HG03097 (cell line): ENCODE measurements at regions not wholly inside any gene's neighbourhood (a gene's known extent, or its start where the extent isn't known, plus 50 kb on each side); places are given as distances from the start of the nearest gene placed in this dataset.

Experiments
- ATAC-seq: cut with Tn5 transposase; IDR thresholded peaks from one replicate; pipeline ENCODE4 v1.9.1; 2021; ENCODE audit not compliant: unreplicated experiment, low FRiP score

DNA sequence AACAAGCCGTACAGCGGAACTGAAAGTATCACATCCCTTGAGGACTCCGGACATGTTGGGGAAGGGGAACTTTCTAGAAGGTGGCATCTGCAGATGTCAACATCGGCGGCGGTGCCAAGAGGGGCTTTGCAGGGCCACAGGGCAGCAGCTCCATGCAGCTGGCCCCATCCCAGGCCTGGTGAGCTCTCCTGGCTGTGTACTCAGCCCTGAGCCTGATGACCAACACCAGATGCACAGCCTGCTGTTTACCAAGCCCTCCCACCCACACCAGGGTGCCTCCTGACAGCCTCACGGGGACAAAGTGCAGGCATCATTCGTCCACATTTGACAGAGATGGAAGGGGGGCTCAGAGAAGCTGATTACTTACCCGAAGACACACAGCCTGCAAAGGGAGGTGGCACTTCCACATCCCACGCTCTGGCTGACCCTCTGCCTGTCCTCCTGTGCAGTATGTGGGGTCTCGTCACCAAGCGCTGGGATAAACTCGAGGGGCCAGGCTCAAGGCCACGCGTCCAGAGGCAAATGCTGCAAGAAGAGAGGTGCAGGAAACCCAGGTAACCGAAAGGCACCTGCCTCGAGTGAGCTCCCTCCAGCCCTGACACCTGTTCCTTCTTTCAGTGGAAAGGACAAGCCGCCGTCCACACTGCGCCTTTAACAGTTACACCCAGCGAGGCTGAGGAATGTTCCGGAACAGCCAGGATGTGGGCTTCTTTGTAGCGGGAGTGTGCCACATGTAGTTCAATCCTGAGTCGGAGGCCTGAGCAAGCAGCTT lies 69.0 kb upstream of the ASAP2 start:
- no peak for ATAC-seq

DNA sequence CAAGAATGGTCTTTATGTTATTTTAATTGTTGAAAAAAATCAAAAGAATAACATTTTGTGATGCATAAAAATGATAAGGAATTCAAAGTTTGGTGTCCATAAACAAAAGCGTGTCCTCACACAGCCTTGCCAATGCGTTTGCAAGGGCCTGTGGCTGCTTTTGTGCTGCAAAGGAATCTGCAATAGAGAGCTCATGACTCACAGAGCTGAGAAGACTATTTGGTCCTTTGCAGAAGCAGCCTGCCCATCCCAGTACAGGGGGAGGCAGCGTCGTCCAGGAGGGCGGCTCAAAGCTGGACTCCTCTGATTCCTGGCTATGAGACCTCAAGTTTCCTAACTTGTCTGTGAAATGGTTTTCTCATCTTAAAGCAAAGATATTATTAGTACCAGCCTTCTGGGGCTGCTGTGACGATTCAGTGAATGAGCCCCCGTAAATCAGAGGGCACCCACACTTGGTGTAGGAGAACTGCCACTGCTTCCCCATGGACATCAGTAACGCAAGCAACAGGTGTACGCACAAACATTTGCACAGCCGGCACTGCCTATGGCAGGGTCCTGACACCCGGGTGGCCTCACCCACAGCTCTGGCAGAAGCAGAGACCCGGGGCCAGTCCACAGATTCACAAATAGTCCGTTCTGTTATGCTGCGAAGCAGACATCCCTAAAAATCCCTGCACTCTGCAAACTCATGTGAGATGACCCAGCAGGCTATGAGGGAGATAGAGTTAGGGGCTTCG lies 70.6 kb upstream of the ASAP2 start:
- no peak for ATAC-seq

DNA sequence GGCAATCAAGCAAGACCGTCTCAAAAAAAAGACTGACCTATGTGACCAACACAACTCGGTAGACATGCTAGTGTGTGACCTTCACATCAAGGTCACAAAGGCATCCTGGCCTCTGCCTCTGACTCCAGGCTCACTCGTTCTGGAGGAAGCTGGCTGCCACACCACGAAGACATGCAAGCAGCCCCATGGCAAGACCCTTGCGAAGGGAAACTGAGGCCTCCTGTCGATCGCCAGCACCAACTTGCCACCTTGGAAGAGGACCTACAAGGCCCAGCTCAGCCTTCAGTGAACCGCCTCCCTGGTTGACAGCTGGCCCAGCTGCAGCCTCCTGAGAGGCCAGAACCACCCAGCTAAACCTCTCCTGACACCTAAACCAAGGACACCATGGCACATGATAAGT lies 79.3 kb upstream of the ASAP2 start:
- ATAC-seq = no peak

DNA sequence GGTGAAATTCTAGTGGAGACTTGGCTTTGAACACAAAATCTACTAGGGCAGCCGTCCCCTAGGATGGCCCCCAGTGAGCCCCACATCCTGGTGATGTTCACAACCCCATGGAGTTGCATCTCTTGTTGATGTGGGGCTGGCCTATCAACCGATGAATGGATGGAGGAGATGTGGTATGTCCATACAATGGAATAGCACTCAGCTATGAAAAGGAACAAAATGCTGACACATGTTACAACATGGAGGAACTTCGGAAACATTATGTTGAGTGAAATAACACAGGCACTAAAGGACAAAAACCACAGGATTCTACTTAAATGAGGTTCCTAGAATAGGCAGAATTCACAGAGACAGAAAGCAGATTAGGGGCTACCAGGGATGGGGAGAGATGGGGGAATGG lies 80.1 kb upstream of the ASAP2 start:
- no peak for ATAC-seq

DNA sequence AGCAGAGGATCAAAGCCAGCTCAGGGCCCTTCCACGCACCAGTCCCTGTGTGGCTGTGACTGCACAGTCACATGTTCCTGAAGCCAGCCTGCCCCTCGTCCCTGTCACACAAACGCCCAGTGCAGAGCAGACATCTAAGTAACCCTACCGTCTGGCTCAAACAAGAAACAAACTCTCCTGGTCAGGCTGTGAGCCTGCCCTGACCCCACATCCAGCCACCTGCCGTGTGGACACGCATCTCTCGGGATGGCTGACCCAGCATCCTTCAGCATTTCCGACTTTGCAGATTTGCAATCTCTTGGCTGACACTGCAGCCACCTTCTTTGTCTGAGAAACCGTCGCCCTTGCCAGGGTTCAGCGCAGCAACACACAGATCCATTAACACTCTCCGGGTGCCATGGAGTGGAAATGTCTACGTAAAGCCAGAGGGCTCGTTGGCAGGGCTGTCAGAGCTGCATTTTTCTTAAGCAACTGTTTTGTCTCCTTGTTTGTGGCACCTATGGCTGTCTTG lies 82.3 kb upstream of the ASAP2 start:
- ATAC-seq = no peak

DNA sequence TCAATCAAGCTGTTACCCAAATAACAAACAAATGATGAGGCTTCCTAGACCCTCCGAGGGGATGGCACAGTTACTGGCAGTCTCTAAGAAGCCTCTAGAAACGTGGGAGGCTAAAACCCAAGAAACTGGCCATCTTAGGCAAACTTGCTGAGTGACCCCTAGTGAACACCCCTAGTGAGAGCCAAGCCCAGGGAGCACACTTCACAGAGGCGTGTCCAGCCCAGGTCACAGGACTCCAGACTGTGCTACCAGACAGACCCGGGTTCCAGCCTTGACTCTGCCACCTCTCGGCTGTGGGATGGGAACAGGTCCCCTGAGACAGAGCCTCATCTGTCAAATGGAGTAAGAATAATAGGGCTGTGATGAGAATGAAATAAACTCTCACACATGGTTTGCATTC lies 83.5 kb upstream of the ASAP2 start:
- no peak for ATAC-seq

DNA sequence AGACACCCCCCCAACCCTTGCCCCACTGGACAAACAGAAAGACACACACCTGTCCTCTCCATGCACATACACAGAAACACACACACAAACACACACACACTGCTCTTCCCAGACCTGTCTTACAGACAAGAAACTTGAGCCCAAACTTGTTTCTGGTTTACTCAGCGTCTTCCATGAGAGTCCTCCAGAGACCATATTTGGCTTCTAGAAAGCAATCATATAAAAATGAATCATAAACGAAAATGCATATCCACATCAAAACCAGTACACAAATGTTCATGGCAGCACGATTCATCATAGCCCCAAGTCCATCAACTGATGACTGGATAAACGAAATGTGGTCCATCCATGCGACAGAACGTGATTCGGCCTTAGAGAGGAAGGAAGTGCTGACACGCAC lies 84.2 kb upstream of the ASAP2 start:
- no peak for ATAC-seq

DNA sequence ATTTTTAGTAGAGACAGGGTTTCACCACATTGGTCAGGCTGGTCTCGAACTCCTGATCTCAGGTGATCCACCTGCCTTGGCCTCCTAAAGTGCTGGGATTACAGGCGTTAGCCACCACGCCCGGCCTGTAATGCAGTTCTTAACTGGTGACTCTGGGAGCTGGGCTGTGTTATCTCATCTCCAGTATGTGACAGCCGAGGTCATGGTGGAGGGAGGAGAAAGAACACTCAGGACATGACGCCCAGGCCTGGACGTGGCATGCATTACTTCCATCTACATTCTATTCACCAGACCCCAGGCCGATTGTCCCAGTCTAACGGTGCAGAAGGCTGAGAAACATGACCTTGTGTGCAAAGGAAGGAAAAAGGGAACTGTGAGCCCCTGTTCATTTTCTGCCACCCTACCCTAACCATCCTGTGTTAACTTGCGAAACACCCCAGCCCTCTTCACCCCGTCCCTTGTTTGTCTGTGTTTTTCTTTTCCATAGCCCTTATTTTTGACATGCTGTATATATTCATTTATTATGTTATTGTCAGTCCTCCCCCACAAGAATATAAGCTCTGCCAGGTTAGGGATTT lies 88.1 kb upstream of the ASAP2 start:
- ATAC-seq = no peak

DNA sequence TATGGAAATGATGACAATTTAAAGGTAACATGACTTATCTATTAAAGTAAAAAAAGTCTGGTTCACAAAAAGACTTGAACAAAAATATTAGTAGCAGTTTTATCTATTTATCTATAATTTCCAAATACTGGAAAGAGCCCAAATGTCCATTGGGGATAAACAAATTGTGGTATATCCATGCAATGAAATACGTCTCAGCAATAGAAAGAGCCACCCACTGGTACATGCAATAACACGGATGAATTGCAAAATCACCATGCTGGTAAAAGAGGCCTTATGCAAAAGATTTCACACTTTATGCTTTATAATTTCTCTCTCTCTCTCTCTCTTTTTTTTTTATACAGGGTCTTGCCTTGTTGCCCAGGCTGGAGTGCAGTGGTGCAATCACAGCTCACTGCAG lies 91.4 kb upstream of the ASAP2 start:
- ATAC-seq = no peak

DNA sequence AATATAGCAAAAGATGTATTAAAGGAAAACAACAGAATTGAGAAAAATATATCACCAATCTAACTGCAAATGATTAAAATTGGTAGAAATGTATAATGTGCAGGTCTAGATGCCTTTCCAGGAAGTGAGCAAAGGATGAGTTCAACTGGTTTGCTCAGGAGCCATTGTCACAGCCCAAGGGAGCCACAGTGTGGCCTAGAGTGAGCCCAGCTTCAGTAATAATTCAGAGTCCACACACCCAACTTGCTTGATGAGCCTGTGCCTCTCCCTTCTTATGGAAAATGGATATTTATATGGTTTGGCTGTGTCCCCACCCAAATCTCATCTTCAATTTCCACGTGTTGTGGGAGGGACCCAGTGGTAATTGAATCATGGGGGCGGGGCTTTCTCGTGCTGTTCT lies 92.2 kb upstream of the ASAP2 start:
- ATAC-seq = no peak

DNA sequence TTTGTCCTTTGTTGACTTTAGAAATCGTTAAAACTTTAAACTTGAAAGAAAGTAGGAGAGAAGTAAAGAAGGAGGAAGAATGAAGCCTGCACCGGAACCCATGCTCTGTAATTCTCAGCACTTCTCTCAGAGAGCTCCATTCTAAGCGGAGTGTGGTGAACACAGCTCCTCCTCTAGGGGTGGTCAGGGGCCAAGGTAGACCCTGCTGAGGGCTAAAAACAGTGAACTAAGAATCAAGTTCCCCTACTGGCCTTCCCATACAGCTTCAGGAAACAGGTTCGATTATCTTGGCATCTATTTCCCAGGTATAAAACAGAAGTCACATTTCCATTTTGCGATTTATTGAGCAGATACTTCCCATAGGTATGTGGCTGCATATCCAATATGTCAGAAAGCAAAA lies 92.7 kb upstream of the ASAP2 start:
- no peak for ATAC-seq

DNA sequence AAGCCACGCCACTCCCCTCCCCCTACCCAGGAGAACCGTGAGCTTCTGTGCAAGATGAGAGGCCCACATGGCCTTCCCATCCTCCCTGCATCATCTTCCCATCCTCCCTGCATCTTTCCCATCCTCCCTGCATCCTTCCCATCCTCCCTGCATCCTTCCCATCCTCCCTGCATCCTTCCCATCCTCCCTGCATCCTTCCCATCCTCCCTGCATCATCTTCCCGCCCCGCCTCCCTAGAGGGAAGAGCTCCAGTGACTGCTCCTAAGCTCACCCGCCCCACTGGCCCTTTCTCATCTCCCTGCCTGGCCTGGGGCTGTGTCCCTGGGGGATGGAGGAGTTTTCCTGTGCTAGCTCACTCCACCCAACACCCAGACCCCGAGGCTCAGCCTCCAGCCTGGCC lies 93.3 kb upstream of the ASAP2 start:
- ATAC-seq = no peak

DNA sequence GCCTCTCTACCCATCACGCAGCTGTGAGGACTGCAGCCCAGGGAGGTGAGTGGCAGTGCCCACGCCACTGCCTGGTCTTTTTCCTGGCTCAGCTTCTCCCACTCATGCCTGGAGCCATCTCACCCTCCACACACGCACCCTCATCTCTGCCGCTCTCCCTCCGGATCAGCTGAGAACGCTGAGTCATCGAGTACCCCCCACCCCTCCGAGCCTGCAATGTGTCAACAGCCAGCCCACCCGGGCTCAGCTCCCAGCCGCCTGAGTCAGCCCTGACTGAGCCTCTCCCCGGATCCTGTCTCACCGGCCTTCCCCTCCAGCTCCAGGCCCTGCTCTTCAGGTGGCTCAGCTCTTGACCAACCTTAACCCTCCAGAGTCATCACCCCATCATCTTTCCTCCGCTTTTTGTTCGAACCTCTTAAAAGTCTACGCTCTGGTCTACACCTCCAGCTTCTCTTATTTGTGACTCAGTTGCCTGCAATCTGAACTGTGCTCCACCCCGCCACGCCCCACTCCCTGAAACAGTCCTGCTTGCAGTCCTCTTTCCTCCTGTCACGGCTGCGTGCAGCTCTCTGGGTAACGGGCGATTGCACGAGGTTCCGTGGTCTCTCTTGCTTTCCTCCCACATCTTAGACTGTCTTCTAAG lies 94.4 kb upstream of the ASAP2 start:
- ATAC-seq = no peak

DNA sequence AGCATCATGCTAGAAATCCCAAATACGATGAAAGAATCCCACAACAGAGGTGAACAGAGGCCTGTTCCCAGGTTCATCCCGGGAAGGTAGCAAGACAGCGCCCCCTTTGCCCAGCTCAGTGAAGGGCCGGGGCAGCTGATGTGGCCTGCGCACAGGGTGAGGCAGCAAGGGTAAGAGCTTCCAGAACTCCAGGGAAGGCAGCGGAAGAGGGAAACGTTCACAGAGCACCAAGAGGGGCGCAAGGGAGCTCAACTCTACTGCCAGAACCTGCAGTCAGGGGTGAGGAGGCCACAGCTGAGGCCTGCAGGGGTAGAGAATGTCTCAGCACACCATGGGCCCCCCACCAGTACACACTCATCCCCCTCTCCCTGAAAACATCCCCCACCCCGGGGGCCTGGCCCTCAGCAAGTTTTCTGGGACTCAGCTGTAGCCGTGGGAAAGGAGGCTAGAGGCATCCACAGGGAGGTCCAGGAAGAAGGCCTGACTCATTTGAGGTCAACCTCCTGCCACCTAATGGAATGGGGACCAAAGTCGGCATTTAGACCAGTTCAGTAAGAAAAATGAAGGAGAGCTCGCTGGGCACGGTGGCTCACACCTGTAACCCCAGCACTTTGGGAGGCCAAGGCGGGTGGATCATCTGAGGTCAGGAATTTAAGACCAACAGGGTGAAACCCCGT lies 95.6 kb upstream of the ASAP2 start:
- no peak for ATAC-seq

DNA sequence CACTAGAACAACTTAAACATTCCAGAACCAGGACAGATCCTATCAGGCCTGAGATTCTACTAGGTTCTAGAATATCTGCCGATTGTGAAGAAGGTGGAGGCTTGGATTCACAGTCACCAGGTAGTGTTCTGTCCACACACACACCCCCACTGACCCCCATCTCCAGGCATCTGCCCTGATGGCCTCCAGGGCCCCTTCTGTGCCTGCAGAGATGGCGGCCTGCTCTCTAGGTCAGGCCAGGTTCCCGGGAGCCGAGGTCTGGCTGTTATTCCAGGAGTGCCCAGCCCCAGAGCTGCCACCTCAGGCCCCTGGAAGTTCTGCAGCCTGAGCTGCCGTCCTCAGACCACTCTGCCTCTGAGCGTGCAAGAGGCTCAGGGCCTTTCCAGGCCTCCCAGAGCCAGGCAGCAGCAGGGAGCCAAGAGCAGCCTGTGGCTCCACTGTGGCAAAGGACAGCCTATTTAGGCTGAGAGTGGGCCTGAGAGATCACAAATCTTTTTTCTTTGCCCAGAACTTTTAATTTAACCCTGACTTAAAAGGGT lies 96.2 kb upstream of the ASAP2 start:
- ATAC-seq = no peak

DNA sequence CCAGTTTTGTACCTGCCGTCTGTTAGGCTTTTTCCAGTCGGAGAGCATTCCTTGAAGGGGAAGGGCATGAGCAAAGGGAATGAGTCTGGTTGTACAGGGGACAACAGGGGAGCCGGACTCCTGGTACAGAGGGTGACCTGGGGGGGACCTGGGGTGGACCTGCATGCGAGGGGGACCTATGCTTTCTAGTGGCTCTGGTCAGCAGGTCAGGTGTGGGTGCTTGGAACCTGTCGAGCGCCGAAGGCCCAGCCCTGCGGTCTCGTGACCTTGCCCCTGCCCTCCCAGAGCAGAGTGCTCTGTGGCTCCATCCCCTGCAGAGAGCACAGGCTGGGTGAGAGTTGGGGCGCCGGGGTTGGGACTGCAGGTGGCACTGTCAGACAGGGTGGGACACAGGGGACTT lies 96.7 kb upstream of the ASAP2 start:
- ATAC-seq = no peak

DNA sequence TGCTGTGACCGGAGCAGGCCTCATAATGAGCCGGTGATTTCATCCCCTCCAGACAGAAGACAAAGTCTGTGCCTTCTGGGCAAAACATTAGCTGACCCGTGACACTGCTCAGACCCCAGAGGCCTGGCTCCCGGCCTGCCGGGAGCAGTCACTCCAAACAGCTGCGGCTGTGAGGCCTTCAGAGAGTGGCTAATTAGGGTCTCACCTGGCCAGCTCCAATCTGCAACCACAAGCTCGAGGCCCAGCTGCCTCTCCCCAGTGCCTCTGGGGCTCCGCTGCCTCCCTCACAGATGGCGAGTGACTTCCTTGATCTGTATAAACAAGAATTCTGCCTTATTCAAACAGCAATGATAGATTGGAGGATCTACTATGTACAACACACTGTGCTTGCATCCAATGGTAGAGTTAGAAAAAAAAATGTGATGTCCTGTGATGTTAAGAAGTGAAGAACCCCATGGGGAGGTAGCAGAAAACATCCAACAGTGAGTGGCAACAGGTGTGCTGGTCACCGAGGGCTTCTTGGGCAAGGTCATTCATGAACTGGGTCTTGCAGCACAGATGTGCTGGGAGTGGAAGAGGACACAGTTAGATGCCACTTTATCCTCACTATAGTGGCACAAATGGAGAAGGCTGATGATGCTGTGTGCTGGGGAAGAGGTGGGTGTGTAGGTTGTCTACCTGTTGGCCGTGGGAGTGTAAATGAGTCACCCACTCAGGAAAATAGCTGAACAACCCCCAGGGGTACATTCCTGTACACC lies 98.2 kb upstream of the ASAP2 start:
- ATAC-seq = no peak

DNA sequence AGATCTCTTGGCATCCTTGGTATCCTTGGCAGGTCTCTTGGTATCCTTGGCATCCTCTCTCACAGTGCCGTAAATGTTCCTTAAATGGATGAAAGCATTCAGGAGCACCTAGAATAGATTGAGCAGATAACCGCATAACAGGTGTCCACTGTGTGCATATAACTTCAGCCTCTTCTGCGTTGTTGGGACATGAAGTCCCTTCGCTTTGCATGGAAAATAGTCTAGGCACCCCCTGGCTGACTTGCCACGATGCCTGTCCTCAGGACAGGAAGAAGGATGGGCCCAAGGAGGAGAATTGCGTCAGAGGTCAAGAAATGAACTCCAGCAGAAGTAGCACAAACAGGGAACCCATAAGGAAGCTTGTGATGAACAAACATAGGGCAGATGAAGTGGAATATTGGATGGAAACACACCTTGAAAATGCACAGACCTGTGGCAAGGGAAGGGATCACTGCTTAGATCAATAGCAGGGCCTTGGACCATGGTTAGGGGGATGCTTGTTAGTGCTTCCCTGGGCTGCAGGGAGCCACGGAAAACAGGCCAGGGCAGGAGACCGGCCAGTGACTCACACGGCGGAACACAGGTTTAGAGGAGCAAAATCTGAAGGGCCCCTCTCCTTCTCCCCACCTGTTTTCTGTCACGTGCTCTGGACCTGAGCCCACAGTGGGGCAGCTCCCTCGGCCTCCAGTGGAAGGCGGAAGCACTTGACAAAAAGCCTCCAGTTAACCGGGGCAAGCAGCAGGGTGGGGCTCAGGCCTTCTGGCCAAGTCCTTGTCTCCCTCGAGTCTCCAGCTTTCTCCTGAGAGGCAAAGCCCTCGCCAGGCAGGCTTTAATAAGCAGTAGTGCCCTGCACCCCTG lies 99.2 kb upstream of the ASAP2 start:
- ATAC-seq = no peak
